Sigmoid colon (tissue), 6 donors: ENCODE measurements at regions not wholly inside any gene's neighbourhood (a gene's known extent, or its start where the extent isn't known, plus 50 kb on each side); places are given as distances from the start of the nearest gene placed in this dataset.

Experiments
- DNase-seq: peaks from one replicate; pipeline ENCODE4 v3.0.0-alpha.2; 2019
- H3K27ac ChIP-seq, 4 donors: fragments of 200-600 bp; sonication (generic); one replicate each; pipeline ENCODE4 v1.5.1; 2016 to 2019; ENCODE audit warnings: mild to moderate bottlenecking in 1 of 4
- H3K27me3 ChIP-seq, 3 donors: fragments of 200-600 bp; sonication (generic); one replicate each; pipeline ENCODE4 v1.5.1; 2019; ENCODE audit warnings: mild to moderate bottlenecking in 1 of 3
- H3K36me3 ChIP-seq, 4 donors: fragments of 200-600 bp; sonication (generic); one replicate each; pipeline ENCODE4 v1.5.1; 2016 to 2019
- H3K4me1 ChIP-seq, 4 donors: fragments of 200-600 bp; sonication (generic); one replicate each; pipeline ENCODE4 v1.5.1; 2017 to 2019
- H3K4me3 ChIP-seq, 4 donors: fragments of 200-600 bp; sonication (generic); one replicate each; pipeline ENCODE4 v1.5.1; 2017 to 2019; ENCODE audit warnings: mild to moderate bottlenecking in 2 of 4, moderate library complexity in 1 of 4
- H3K9me3 ChIP-seq, 4 donors: fragments of 200-600 bp in 3 of 4; sonication (generic) in 3 of 4; one replicate each; pipeline versions ENCODE4 v1.5.1 to v1.6.1; 2013 to 2019
- CTCF ChIP-seq, 4 experiments: fragments of 450-650 bp in 3 of 4; fragments of 200-600 bp in 1 of 4; IDR thresholded peaks; one replicate each; pipeline ENCODE4 v1.5.1; 2016 to 2019; ENCODE audit warnings: antibody characterized with exemption in 4 of 4, mild to moderate bottlenecking in 3 of 4, moderate library complexity in 2 of 4
- EP300 ChIP-seq, 4 donors: sonication (generic); formaldehyde crosslinking; IDR thresholded peaks; one replicate each; pipeline ENCODE4 v1.6.1; 2017; ENCODE audit warnings: antibody characterized with exemption in 4 of 4
- POLR2A ChIP-seq, 2 donors: fragments of 450-650 bp; IDR thresholded peaks; one replicate each; pipeline ENCODE4 v1.6.1; 2016; ENCODE audit warnings: antibody characterized with exemption in 2 of 2, mild to moderate bottlenecking in 2 of 2, moderate library complexity in 2 of 2
- POLR2AphosphoS5 ChIP-seq, 4 donors: sonication (generic); formaldehyde crosslinking; IDR thresholded peaks; one replicate each; pipeline ENCODE4 v1.6.1; 2017; ENCODE audit warnings: antibody characterized with exemption in 4 of 4
- WGBS, 2 donors: extraction: QIAGEN DNeasy Blood & Tissue Kit; methylation state at CpG; one replicate each; pipeline ENCODE4 v1.1.7; 2013; 5-methylcytosine and 5-hydroxymethylcytosine counted together
- intact Hi-C: fragments of 100-400 bp; cut with DNase I; formaldehyde crosslinking; loops from one replicate; pipeline ENCODE4 v1.15.1; 2023
- donor health status: healthy with polysubstance abuse.
- donor health status: healthy.

- Histone ChIP-seq H3K4me3 (no peak overlapping the region), H3K4me1 (no peaks in the 10 kb centered on the region), H3K36me3 (no peaks in the 10 kb centered on the region), H3K9me3 (no peaks in the 10 kb centered on the region), H3K27ac (no peak overlapping the region), H3K27me3 (no peaks in the 10 kb centered on the region)
- intact Hi-C loops: no loop called here
- no peak for DNase-seq
- TF ChIP-seq CTCF (IDR thresholded peaks at IDR 0.05) (no peak), EP300 (IDR thresholded peaks at IDR 0.05) (no peak), POLR2AphosphoS5 (IDR thresholded peaks at IDR 0.05) (no peak), POLR2A (IDR thresholded peaks at IDR 0.05) (no peak)
These were observed 56.4 kb upstream of the SPOCK3 start for GRCh38 chr4:167290678-167291077.

- WGBS, 2 donors: 32 to 69% methylated on average over 2 of the region's 2 CpGs
- H3K36me3 ChIP-seq: no peaks in the 10 kb centered on the region
- intact Hi-C loops: no loop called here
- no peak overlapping the region for H3K4me3 ChIP-seq
- no peak for TF ChIP-seq POLR2A (IDR thresholded peaks at IDR 0.05)
- no peak overlapping the region for H3K27ac ChIP-seq
- no peaks in the 10 kb centered on the region for H3K4me1 ChIP-seq
- DNase-seq: no peak
- H3K27me3 ChIP-seq: no peaks in the 10 kb centered on the region
- H3K9me3 ChIP-seq: no peaks in the 10 kb centered on the region
These were observed 74.6 kb upstream of the SPOCK3 start for GRCh38 chr4:167308876-167309275.

- no peaks in the 10 kb centered on the region for H3K4me1 ChIP-seq
- 86 to 94% methylated on average over 4 of the region's 4 CpGs for WGBS, 2 donors
- H3K9me3 ChIP-seq: no peaks in the 10 kb centered on the region
- H3K27ac ChIP-seq: no peak overlapping the region
- intact Hi-C loops: no loop called here
- TF ChIP-seq EP300 (IDR thresholded peaks at IDR 0.05): no peak
- no peaks in the 10 kb centered on the region for H3K27me3 ChIP-seq
- no peak for DNase-seq
- no peaks in the 10 kb centered on the region for H3K36me3 ChIP-seq
- no peak overlapping the region for H3K4me3 ChIP-seq
These were observed 87.0 kb upstream of the SPOCK3 start for GRCh38 chr4:167321299-167321698.

- no peak for TF ChIP-seq POLR2AphosphoS5 (IDR thresholded peaks at IDR 0.05)
- no peak for TF ChIP-seq POLR2A (IDR thresholded peaks at IDR 0.05)
- no peak for TF ChIP-seq EP300 (IDR thresholded peaks at IDR 0.05)
- no peak for TF ChIP-seq CTCF (IDR thresholded peaks at IDR 0.05)
- Histone ChIP-seq H3K27me3 (no peaks in the 10 kb centered on the region), H3K4me3 (no peak overlapping the region), H3K27ac (no peak overlapping the region), H3K36me3 (no peaks in the 10 kb centered on the region), H3K9me3 (no peaks in the 10 kb centered on the region), H3K4me1 (no peaks in the 10 kb centered on the region)
- intact Hi-C loops: no loop called here
- 85 to 86% methylated on average over 6 of the region's 6 CpGs for WGBS, 2 donors
- no peak for DNase-seq
These were observed 105.5 kb upstream of the SPOCK3 start for GRCh38 chr4:167339781-167340180.

- Histone ChIP-seq H3K36me3 (no peaks in the 10 kb centered on the region), H3K27me3 (no peaks in the 10 kb centered on the region), H3K4me3 (no peak overlapping the region), H3K9me3 (no peaks in the 10 kb centered on the region), H3K4me1 (no peaks in the 10 kb centered on the region), H3K27ac (no peak overlapping the region)
- TF ChIP-seq EP300 (IDR thresholded peaks at IDR 0.05): no peak
- no peak for TF ChIP-seq CTCF (IDR thresholded peaks at IDR 0.05)
- TF ChIP-seq POLR2A (IDR thresholded peaks at IDR 0.05): no peak
- intact Hi-C loops: no loop called here
- DNase-seq: no peak
- 40 to 67% methylated on average over 3 of the region's 3 CpGs for WGBS, 2 donors
These were observed 125.4 kb upstream of the SPOCK3 start for GRCh38 chr4:167359711-167360110.

- no peak for TF ChIP-seq CTCF (IDR thresholded peaks at IDR 0.05)
- no peak for TF ChIP-seq POLR2A (IDR thresholded peaks at IDR 0.05)
- no peak for TF ChIP-seq EP300 (IDR thresholded peaks at IDR 0.05)
- TF ChIP-seq POLR2AphosphoS5 (IDR thresholded peaks at IDR 0.05): no peak
- Histone ChIP-seq H3K27ac (no peak overlapping the region), H3K36me3 (no peaks in the 10 kb centered on the region), H3K9me3 (no peaks in the 10 kb centered on the region), H3K4me1 (no peaks in the 10 kb centered on the region), H3K27me3 (no peaks in the 10 kb centered on the region), H3K4me3 (no peak overlapping the region)
- intact Hi-C loops: no loop called here
- DNase-seq: no peak
- WGBS, 2 donors: 31 to 54% methylated on average over 4 of the region's 4 CpGs
These were observed 145.0 kb upstream of the SPOCK3 start for GRCh38 chr4:167379076-167379835.
